ENCODE measurements at regions not wholly inside any gene's neighbourhood (a gene's known extent, or its start where the extent isn't known, plus 50 kb on each side); places are given as distances from the start of the nearest gene placed in this dataset.
"Not testable (repeated sequence)": the region's sequence is repeated elsewhere in the genome, so short reads cannot be mapped to it uniquely, and the experiment has no call there.

GRCh38 chr6:56720882-56721281, 78.2 kb upstream of the DST start:
- Histone ChIP-seq H3K27me3 (peaks cover 4% of the 10 kb centered on the region), H3K9me3 (no peaks in the 10 kb centered on the region), H3K36me3 (no peaks in the 10 kb centered on the region), H3K4me3 (ENCODE audit: low read depth in 1 of 2, low read length in 1 of 2) (no peak overlapping the region), H3K27ac (no peak overlapping the region), H3K4me1 (ENCODE audit: control insufficient read depth in 1 of 2, insufficient read depth in 1 of 2, low read depth in 1 of 2, low read length in 1 of 2) (no peaks in the 10 kb centered on the region)
- no peak for TF ChIP-seq CTCF (IDR thresholded peaks at IDR 0.05)

- H3K36me3 ChIP-seq; H3K9me3 ChIP-seq; H3K27me3 ChIP-seq; H3K4me1 ChIP-seq (ENCODE audit: control insufficient read depth in 1 of 2, insufficient read depth in 1 of 2, low read depth in 1 of 2, low read length in 1 of 2); H3K27ac ChIP-seq; H3K4me3 ChIP-seq (ENCODE audit: low read depth in 1 of 2, low read length in 1 of 2): not testable (repeated sequence)
Observed at GRCh38 chr6:56720202-56720601, 77.5 kb upstream of the DST start.

- not testable (repeated sequence) for H3K36me3 ChIP-seq; H3K9me3 ChIP-seq; H3K27me3 ChIP-seq; H3K27ac ChIP-seq; H3K4me1 ChIP-seq (ENCODE audit: control insufficient read depth in 1 of 2, insufficient read depth in 1 of 2, low read depth in 1 of 2, low read length in 1 of 2); H3K4me3 ChIP-seq (ENCODE audit: low read depth in 1 of 2, low read length in 1 of 2)
Observed at GRCh38 chr6:56719315-56720058, 76.8 kb upstream of the DST start.

GRCh38 chr6:56718236-56718635, 75.5 kb upstream of the DST start:
- no peak for TF ChIP-seq CTCF (IDR thresholded peaks at IDR 0.05)
- no peaks in the 10 kb centered on the region for H3K36me3 ChIP-seq
- H3K27me3 ChIP-seq = peaks cover 4% of the 10 kb centered on the region
- H3K4me1 ChIP-seq (ENCODE audit: control insufficient read depth in 1 of 2, insufficient read depth in 1 of 2, low read depth in 1 of 2, low read length in 1 of 2) = no peaks in the 10 kb centered on the region
- H3K4me3 ChIP-seq (ENCODE audit: low read depth in 1 of 2, low read length in 1 of 2) = no peak overlapping the region
- no peak overlapping the region for H3K27ac ChIP-seq
- H3K9me3 ChIP-seq = no peaks in the 10 kb centered on the region

GRCh38 chr6:56716229-56716628, 73.5 kb upstream of the DST start:
- Histone ChIP-seq H3K4me3 (ENCODE audit: low read depth in 1 of 2, low read length in 1 of 2) (no peak overlapping the region), H3K9me3 (no peaks in the 10 kb centered on the region), H3K27ac (no peak overlapping the region), H3K4me1 (ENCODE audit: control insufficient read depth in 1 of 2, insufficient read depth in 1 of 2, low read depth in 1 of 2, low read length in 1 of 2) (no peaks in the 10 kb centered on the region), H3K36me3 (no peaks in the 10 kb centered on the region), H3K27me3 (peaks cover 4% of the 10 kb centered on the region)
- no peak for TF ChIP-seq CTCF (IDR thresholded peaks at IDR 0.05)

- Histone ChIP-seq H3K4me3 (ENCODE audit: low read depth in 1 of 2, low read length in 1 of 2) (no peak overlapping the region), H3K36me3 (no peaks in the 10 kb centered on the region), H3K27ac (no peak overlapping the region), H3K4me1 (ENCODE audit: control insufficient read depth in 1 of 2, insufficient read depth in 1 of 2, low read depth in 1 of 2, low read length in 1 of 2) (no peaks in the 10 kb centered on the region), H3K9me3 (no peaks in the 10 kb centered on the region), H3K27me3 (peaks cover 4% of the 10 kb centered on the region)
- no peak for TF ChIP-seq CTCF (IDR thresholded peaks at IDR 0.05)
Observed at GRCh38 chr6:56715741-56716140, 73.1 kb upstream of the DST start.
